A549 (cell line): ENCODE measurements at regions not wholly inside any gene's neighbourhood (a gene's known extent, or its start where the extent isn't known, plus 50 kb on each side); places are given as distances from the start of the nearest gene placed in this dataset.

ENCODE experiments used
- ATAC-seq, 2 experiments: fragments of 200-7000 bp in 1 of 2; fragments of >200 bp in 1 of 2; cut with Nextera tagmentation in 1 of 2; cut with Tn5 transposase in 1 of 2; 3 replicates each; pipeline versions ENCODE4 v1.8.0 to v1.9.1; 2018 to 2020; ENCODE audit warnings: mild to moderate bottlenecking in 1 of 2, moderate library complexity in 1 of 2
- CTCF ChIA-PET: fragments of 300-600 bp; sonication (Branson Sonifier 250); formaldehyde crosslinking; extraction: SDS; loops from one replicate; lab custom pipeline; 2021; ENCODE audit warnings: antibody characterized with exemption, inconsistent platforms; lab: Yijun Ruan, JAX
- POLR2A ChIA-PET: fragments of 350-600 bp; formaldehyde crosslinking; extraction: SDS; loops from one replicate; lab custom pipeline; 2021; ENCODE audit warnings: antibody characterized with exemption, inconsistent platforms; lab: Yijun Ruan, JAX
- DNase-seq, 2 experiments: peaks; one replicate each; pipeline versions ENCODE4 v3.0.0 to v3.0.0-alpha.2; 2011 to 2016; ENCODE audit warnings: low read depth in 1 of 2, low spot score in 1 of 2
- FAIRE-seq: peaks from 2 replicates; lab custom pipeline; 2011; peaks lifted over from hg19 to GRCh38; lab: Jason Lieb, UNC
- H3K27ac ChIP-seq, 2 experiments: fragments of >200 bp; sonication (Bioruptor Twin); formaldehyde crosslinking; 3 replicates each; pipeline ENCODE4 v1.5.1; 2016 to 2017
- H3K4me1 ChIP-seq: fragments of >200 bp; sonication (Bioruptor Twin); formaldehyde crosslinking; 3 replicates; pipeline ENCODE4 v1.6.1; 2016
- H3K4me2 ChIP-seq: fragments of >200 bp; sonication (Bioruptor Twin); formaldehyde crosslinking; 3 replicates; pipeline ENCODE4 v1.6.1; 2016
- H3K4me3 ChIP-seq: fragments of >200 bp; sonication (Bioruptor Twin); formaldehyde crosslinking; 3 replicates; pipeline ENCODE4 v1.5.1; 2016
- H3K9me3 ChIP-seq: fragments of >200 bp; sonication (Bioruptor Twin); formaldehyde crosslinking; 3 replicates; pipeline ENCODE4 v1.6.1; 2016
- BHLHE40 ChIP-seq: IDR thresholded peaks from 2 replicates; pipeline ENCODE4 v1.6.1; 2012; ENCODE audit warnings: low read depth, low read length, inconsistent platforms
- CEBPB ChIP-seq, 2 experiments: fragments of >200 bp in 1 of 2; sonication (Bioruptor Twin) in 1 of 2; formaldehyde crosslinking in 1 of 2; IDR thresholded peaks; 2 replicates each; pipeline ENCODE4 v1.6.1; 2012 to 2016
- CHD2 ChIP-seq: fragments of 150-350 bp; IDR thresholded peaks from 2 replicates; pipeline ENCODE4 v1.6.1; 2014; ENCODE audit warnings: low read length; ENCODE audit not compliant: partially characterized antibody
- CHD4 ChIP-seq: fragments of 200-600 bp; sonication (generic); IDR thresholded peaks from 2 replicates; pipeline ENCODE4 v1.6.1; 2016; ENCODE audit warnings: antibody characterized with exemption, mild to moderate bottlenecking, borderline replicate concordance
- FOXS1 ChIP-seq: fragments of 250-450 bp; sonication (Bioruptor Pico); IDR thresholded peaks from 2 replicates; pipeline ENCODE4 v1.5.0; 2020; ENCODE audit warnings: mild to moderate bottlenecking, moderate library complexity
- HES2 ChIP-seq: fragments of >200 bp; sonication (Bioruptor Twin); formaldehyde crosslinking; IDR thresholded peaks from 2 replicates; pipeline ENCODE4 v1.6.1; 2016
- HOXB5 ChIP-seq: fragments of 250-450 bp; sonication (Bioruptor Pico); IDR thresholded peaks from 2 replicates; pipeline ENCODE4 v1.5.0; 2020; ENCODE audit warnings: mild to moderate bottlenecking, moderate library complexity
- JUNB ChIP-seq: fragments of >200 bp; sonication (Bioruptor Twin); formaldehyde crosslinking; IDR thresholded peaks from 2 replicates; pipeline ENCODE4 v1.6.1; 2016
- KDM5A ChIP-seq: fragments of 200-600 bp; sonication (generic); IDR thresholded peaks from 2 replicates; pipeline ENCODE4 v1.6.1; 2016; ENCODE audit warnings: antibody characterized with exemption, mild to moderate bottlenecking
- MAFK ChIP-seq: fragments of 450-650 bp; IDR thresholded peaks from 2 replicates; pipeline ENCODE4 v1.6.1; 2014; ENCODE audit not compliant: partially characterized antibody
- MAX ChIP-seq: IDR thresholded peaks from 2 replicates; pipeline ENCODE4 v1.6.1; 2012
- NPAS2 ChIP-seq: fragments of 250-450 bp; sonication (Bioruptor Pico); IDR thresholded peaks from 2 replicates; pipeline ENCODE4 v1.8.0; 2022; ENCODE audit warnings: mild to moderate bottlenecking, moderate library complexity, borderline replicate concordance
- PBX3 ChIP-seq: IDR thresholded peaks from 2 replicates; pipeline ENCODE4 v1.6.1; 2012
- POLR2AphosphoS2 ChIP-seq: conservative IDR thresholded peaks from 2 replicates; pipeline ENCODE4 v1.6.1; 2012; ENCODE audit warnings: low read length, improper control_type of control experiment, inconsistent platforms
- RARB ChIP-seq: fragments of 250-450 bp; sonication (Bioruptor Pico); IDR thresholded peaks from 2 replicates; pipeline ENCODE4 v1.8.0; 2021; ENCODE audit warnings: mild to moderate bottlenecking, moderate library complexity
- RCOR1 ChIP-seq: fragments of 150-350 bp; IDR thresholded peaks from 2 replicates; pipeline ENCODE4 v1.6.1; 2014; ENCODE audit warnings: antibody characterized with exemption, low read length, low read depth
- REST ChIP-seq: fragments of 200-600 bp; sonication (generic); IDR thresholded peaks from 2 replicates; pipeline ENCODE4 v1.6.1; 2016; ENCODE audit warnings: antibody characterized with exemption, mild to moderate bottlenecking, moderate library complexity
- TFCP2L1 ChIP-seq: fragments of 250-450 bp; sonication (Bioruptor Pico); IDR thresholded peaks from 2 replicates; pipeline ENCODE4 v1.5.0; 2021; ENCODE audit warnings: mild to moderate bottlenecking
- ZC3H11A ChIP-seq: fragments of 450-650 bp; IDR thresholded peaks from 2 replicates; pipeline ENCODE4 v1.6.1; 2014; ENCODE audit warnings: antibody characterized with exemption, mild to moderate bottlenecking
- ZNF302 ChIP-seq: fragments of 250-450 bp; sonication (Bioruptor Pico); IDR thresholded peaks from 2 replicates; pipeline ENCODE4 v1.9.0; 2021; ENCODE audit warnings: inconsistent platforms, mild to moderate bottlenecking, moderate library complexity
- WGBS: methylation state at CpG from one replicate; pipeline ENCODE4 v1.1.6; 2017; ENCODE audit errors: missing lambda C conversion rate; 5-methylcytosine and 5-hydroxymethylcytosine counted together
- TF ChIP-seq, protein P1 (sequence below): fragments of 250-450 bp; sonication (Bioruptor Pico); IDR thresholded peaks from 2 replicates; pipeline ENCODE4 v1.5.0; 2021; ENCODE audit warnings: mild to moderate bottlenecking, moderate library complexity, borderline replicate concordance
- TF ChIP-seq, protein P2 (sequence below): fragments of >200 bp; sonication (Bioruptor Twin); formaldehyde crosslinking; IDR thresholded peaks from 3 replicates; pipeline ENCODE4 v1.6.1; 2016
- TF ChIP-seq, protein P3 (sequence below): fragments of 150-350 bp; IDR thresholded peaks from 2 replicates; pipeline ENCODE4 v1.6.1; 2014; ENCODE audit warnings: low read depth, mild to moderate bottlenecking, low read length

DNA sequence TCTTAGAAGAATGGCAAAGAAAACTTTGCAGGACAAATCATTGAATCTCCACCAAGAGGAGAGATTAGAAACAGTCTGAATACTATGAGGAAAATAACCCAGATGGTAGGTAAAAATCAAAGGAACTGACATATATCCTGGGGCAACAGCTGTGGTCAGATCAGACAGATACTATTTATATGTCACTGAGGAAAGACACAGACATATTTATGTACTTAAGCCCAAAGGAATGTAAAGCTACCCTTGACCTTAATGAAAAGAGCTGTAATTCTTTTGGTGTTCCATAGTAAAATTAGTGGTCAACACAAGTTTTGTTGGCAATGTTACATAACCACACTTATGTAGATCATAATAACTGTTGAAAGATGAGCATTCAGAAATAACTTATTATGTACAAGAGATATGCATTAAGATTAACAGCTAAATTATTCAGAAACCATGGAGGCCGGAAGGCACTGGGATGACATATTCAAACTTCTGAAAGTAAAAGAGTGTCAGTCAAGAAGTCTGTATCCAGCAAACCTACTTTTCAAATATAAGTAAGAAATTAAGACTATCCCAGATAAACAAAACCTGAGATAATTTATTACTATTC is 166.1 kb upstream of the SAMSN1 start:
- no peaks in the 10 kb centered on the region for H3K4me1 ChIP-seq
- no peak overlapping the region for H3K4me3 ChIP-seq
- TF ChIP-seq HOXB5 (CRISPR knock-in tag) (no peak), BHLHE40 (no peak), HES2 (no peak), FOXS1 (CRISPR knock-in tag) (no peak), JUNB (no peak), POLR2AphosphoS2 (no peak), CHD4 (no peak)
- TF ChIP-seq, protein P1, sequence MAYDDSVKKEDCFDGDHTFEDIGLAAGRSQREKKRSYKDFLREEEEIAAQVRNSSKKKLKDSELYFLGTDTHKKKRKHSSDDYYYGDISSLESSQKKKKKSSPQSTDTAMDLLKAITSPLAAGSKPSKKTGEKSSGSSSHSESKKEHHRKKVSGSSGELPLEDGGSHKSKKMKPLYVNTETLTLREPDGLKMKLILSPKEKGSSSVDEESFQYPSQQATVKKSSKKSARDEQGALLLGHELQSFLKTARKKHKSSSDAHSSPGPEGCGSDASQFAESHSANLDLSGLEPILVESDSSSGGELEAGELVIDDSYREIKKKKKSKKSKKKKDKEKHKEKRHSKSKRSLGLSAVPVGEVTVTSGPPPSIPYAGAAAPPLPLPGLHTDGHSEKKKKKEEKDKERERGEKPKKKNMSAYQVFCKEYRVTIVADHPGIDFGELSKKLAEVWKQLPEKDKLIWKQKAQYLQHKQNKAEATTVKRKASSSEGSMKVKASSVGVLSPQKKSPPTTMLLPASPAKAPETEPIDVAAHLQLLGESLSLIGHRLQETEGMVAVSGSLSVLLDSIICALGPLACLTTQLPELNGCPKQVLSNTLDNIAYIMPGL (CRISPR knock-in tag): no peak
- H3K4me2 ChIP-seq: no peak overlapping the region
- no peak overlapping the region for H3K27ac ChIP-seq
- POLR2A ChIA-PET: no interaction called here
- WGBS: 57% methylated on average over 1 of the region's 1 CpG
- DNase-seq (no peak), FAIRE-seq (no peak), ATAC-seq (no peak)
- H3K9me3 ChIP-seq: no peaks in the 10 kb centered on the region
- CTCF ChIA-PET: no interaction called here

DNA sequence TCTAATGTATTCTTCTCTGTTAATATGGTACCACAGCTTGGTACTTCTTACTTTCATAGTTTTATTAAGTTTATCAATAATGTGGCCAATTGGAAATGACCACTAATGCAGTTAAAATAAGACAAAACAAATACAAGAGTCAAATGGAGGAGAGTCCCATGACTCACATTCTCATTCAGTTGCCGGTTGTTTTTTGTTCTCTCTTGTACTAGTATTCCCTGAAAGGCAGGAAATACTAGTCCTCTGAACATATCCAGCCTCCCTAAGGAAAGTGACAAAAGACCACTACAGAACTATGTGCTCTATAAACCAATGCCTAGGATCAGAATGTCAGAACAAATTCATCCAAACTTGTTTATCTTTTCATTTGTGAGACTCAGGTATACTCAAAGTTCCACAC is 165.2 kb upstream of the SAMSN1 start:
- ChIA-PET CTCF (no interaction called here), POLR2A (no interaction called here)
- Histone ChIP-seq H3K4me1 (no peaks in the 10 kb centered on the region), H3K4me3 (no peak overlapping the region), H3K4me2 (no peak overlapping the region), H3K9me3 (no peaks in the 10 kb centered on the region), H3K27ac (no peak overlapping the region)
- WGBS: 42% methylated on average over 1 of the region's 1 CpG
- ATAC-seq (no peak), FAIRE-seq (no peak), DNase-seq (no peak)
- no peak for TF ChIP-seq CEBPB (IDR thresholded peaks at IDR 0.05)
- TF ChIP-seq, protein P2, sequence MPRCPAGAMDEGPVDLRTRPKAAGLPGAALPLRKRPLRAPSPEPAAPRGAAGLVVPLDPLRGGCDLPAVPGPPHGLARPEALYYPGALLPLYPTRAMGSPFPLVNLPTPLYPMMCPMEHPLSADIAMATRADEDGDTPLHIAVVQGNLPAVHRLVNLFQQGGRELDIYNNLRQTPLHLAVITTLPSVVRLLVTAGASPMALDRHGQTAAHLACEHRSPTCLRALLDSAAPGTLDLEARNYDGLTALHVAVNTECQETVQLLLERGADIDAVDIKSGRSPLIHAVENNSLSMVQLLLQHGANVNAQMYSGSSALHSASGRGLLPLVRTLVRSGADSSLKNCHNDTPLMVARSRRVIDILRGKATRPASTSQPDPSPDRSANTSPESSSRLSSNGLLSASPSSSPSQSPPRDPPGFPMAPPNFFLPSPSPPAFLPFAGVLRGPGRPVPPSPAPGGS: no peak
- no peak for TF ChIP-seq KDM5A
- no peak for TF ChIP-seq TFCP2L1 (CRISPR knock-in tag)
- TF ChIP-seq, protein P3, sequence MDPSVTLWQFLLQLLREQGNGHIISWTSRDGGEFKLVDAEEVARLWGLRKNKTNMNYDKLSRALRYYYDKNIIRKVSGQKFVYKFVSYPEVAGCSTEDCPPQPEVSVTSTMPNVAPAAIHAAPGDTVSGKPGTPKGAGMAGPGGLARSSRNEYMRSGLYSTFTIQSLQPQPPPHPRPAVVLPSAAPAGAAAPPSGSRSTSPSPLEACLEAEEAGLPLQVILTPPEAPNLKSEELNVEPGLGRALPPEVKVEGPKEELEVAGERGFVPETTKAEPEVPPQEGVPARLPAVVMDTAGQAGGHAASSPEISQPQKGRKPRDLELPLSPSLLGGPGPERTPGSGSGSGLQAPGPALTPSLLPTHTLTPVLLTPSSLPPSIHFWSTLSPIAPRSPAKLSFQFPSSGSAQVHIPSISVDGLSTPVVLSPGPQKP: no peak
- no peak for TF ChIP-seq RCOR1
- TF ChIP-seq NPAS2 (CRISPR knock-in tag): no peak
- no peak for TF ChIP-seq ZNF302 (CRISPR knock-in tag)
- TF ChIP-seq REST: no peak
- TF ChIP-seq PBX3: no peak
- TF ChIP-seq HES2: no peak
- TF ChIP-seq CHD2: no peak
- TF ChIP-seq MAFK: no peak
- no peak for TF ChIP-seq FOXS1 (CRISPR knock-in tag)
- no peak for TF ChIP-seq ZC3H11A
- no peak for TF ChIP-seq MAX
- no peak for TF ChIP-seq RARB (CRISPR knock-in tag)
